BLaER1 treated with 17β-estradiol and CSF1 and Interleukin-3, amounts not matched to agents 10 nM and 100 nM (cell line): ENCODE measurements at regions not wholly inside any gene's neighbourhood (a gene's known extent, or its start where the extent isn't known, plus 50 kb on each side); places are given as distances from the start of the nearest gene placed in this dataset.

Source experiments
- H3K27ac ChIP-seq, 11 experiments: shearing (Covaris generic); formaldehyde crosslinking; 2 replicates each; pipeline ENCODE4 v1.8.1; 2022
- H3K27me3 ChIP-seq, 11 experiments: shearing (Covaris generic); formaldehyde crosslinking; 2 replicates each; pipeline ENCODE4 v1.8.1; 2022
- H3K36me3 ChIP-seq, 11 experiments: shearing (Covaris generic); formaldehyde crosslinking; 2 replicates each; pipeline ENCODE4 v1.8.1; 2022
- H3K4me1 ChIP-seq, 10 experiments: shearing (Covaris generic); formaldehyde crosslinking; 2 replicates each; pipeline ENCODE4 v1.8.1; 2022
- H3K4me2 ChIP-seq, 11 experiments: shearing (Covaris generic); formaldehyde crosslinking; 2 replicates each; pipeline ENCODE4 v1.8.1; 2022
- H3K4me3 ChIP-seq, 10 experiments: shearing (Covaris generic); formaldehyde crosslinking; 2 replicates each; pipeline ENCODE4 v1.8.1; 2022
- H3K9ac ChIP-seq, 11 experiments: shearing (Covaris generic); formaldehyde crosslinking; 2 replicates each; pipeline ENCODE4 v1.8.1; 2022
- H3K9me3 ChIP-seq, 11 experiments: shearing (Covaris generic); formaldehyde crosslinking; replicated peaks in 1 of 11; 2 replicates each; pipeline ENCODE4 v1.8.1; 2022
- H4K20me1 ChIP-seq, 11 experiments: shearing (Covaris generic); formaldehyde crosslinking; 2 replicates each; pipeline ENCODE4 v1.8.1; 2022
- Cebpa-rat ChIP-seq, 11 experiments: shearing (Covaris generic); IDR thresholded peaks; 2 replicates each; pipeline ENCODE4 v1.8.1; 2022

GRCh38 chr1:81381881-81382280, 418.9 kb upstream of the ADGRL2 start:
- no peak overlapping the region for H3K4me3 ChIP-seq
- H3K9me3 ChIP-seq, result no peaks in the 10 kb centered on the region
- peaks cover 0 to 8% (median 0%) of the 10 kb centered on the region in 10 experiments; a peak in 2 of 20 replicates for H3K4me1 ChIP-seq
- no peaks in the 10 kb centered on the region for H3K27me3 ChIP-seq
- no peaks in the 10 kb centered on the region for H4K20me1 ChIP-seq
- TF ChIP-seq Cebpa-rat (IDR thresholded peaks at IDR 0.05), result no peak
- no peak overlapping the region for H3K9ac ChIP-seq
- no peaks in the 10 kb centered on the region for H3K36me3 ChIP-seq
- H3K27ac ChIP-seq, result no peak overlapping the region
- H3K4me2 ChIP-seq, result no peak overlapping the region

- Histone ChIP-seq H3K27ac (no peak overlapping the region), H3K4me1 (peaks cover 0 to 8% (median 0%) of the 10 kb centered on the region in 10 experiments; a peak in 2 of 20 replicates), H3K36me3 (no peaks in the 10 kb centered on the region), H3K9me3 (no peaks in the 10 kb centered on the region), H3K9ac (no peak overlapping the region), H4K20me1 (no peaks in the 10 kb centered on the region), H3K4me2 (no peak overlapping the region), H3K4me3 (no peak overlapping the region), H3K27me3 (no peaks in the 10 kb centered on the region)
- no peak for TF ChIP-seq Cebpa-rat (IDR thresholded peaks at IDR 0.05)
Measured at GRCh38 chr1:81380436-81380835, 420.3 kb upstream of the ADGRL2 start.

DNA sequence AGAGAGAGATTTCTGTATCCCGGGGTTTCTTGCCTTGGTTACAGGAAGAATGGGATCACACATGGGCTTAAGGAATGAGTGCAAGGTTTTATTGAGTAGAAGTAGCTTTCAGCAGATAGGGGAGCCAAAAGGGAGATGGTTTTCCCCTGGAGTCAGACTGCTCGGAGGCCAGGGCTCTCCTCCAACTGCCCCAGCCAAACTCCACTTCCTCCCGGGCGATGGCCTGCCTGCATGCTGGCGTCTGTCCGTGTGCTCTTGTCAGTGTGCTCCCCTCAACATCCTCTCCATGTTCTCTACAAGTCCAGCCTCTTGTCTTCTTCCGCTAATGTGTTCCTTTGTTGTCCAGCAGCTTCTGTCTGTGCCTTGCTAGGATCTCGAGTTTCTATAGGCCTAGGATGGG, 421.3 kb upstream of the ADGRL2 start:
- no peak overlapping the region for H3K4me3 ChIP-seq
- H3K4me2 ChIP-seq, result peak overlapping the region in 2 of 11 experiments; percentile 5 to 31; a peak in 1 of 22 replicates
- no peaks in the 10 kb centered on the region for H3K9me3 ChIP-seq
- TF ChIP-seq Cebpa-rat (IDR thresholded peaks at IDR 0.05), result no peak
- H3K4me1 ChIP-seq, result peaks cover 0 to 8% (median 0%) of the 10 kb centered on the region in 10 experiments; a peak in 2 of 20 replicates
- H3K36me3 ChIP-seq, result no peaks in the 10 kb centered on the region
- peak overlapping the region in 1 of 11 experiments; percentile 3; a peak in 1 of 22 replicates for H3K27ac ChIP-seq
- H4K20me1 ChIP-seq, result no peaks in the 10 kb centered on the region
- H3K27me3 ChIP-seq, result no peaks in the 10 kb centered on the region
- H3K9ac ChIP-seq, result no peak overlapping the region

- Histone ChIP-seq H3K9ac (no peak overlapping the region), H3K27me3 (no peaks in the 10 kb centered on the region), H3K4me2 (no peak overlapping the region), H3K4me1 (peaks cover 0 to 8% (median 0%) of the 10 kb centered on the region in 10 experiments; a peak in 2 of 20 replicates), H4K20me1 (no peaks in the 10 kb centered on the region), H3K27ac (no peak overlapping the region), H3K4me3 (no peak overlapping the region), H3K9me3 (no peaks in the 10 kb centered on the region), H3K36me3 (no peaks in the 10 kb centered on the region)
- no peak for TF ChIP-seq Cebpa-rat (IDR thresholded peaks at IDR 0.05)
Measured at GRCh38 chr1:81377406-81377805, 423.3 kb upstream of the ADGRL2 start.

- no peak overlapping the region for H3K9ac ChIP-seq
- no peaks in the 10 kb centered on the region for H3K27me3 ChIP-seq
- H3K4me1 ChIP-seq, result peaks cover 0 to 8% (median 0%) of the 10 kb centered on the region in 10 experiments; a peak in 2 of 20 replicates
- TF ChIP-seq Cebpa-rat (IDR thresholded peaks at IDR 0.05), result no peak
- no peaks in the 10 kb centered on the region for H3K9me3 ChIP-seq
- no peak overlapping the region for H3K27ac ChIP-seq
- H3K4me2 ChIP-seq, result no peak overlapping the region
- no peaks in the 10 kb centered on the region for H4K20me1 ChIP-seq
- no peak overlapping the region for H3K4me3 ChIP-seq
- no peaks in the 10 kb centered on the region for H3K36me3 ChIP-seq
Measured at GRCh38 chr1:81375884-81376548, 424.7 kb upstream of the ADGRL2 start.

DNA sequence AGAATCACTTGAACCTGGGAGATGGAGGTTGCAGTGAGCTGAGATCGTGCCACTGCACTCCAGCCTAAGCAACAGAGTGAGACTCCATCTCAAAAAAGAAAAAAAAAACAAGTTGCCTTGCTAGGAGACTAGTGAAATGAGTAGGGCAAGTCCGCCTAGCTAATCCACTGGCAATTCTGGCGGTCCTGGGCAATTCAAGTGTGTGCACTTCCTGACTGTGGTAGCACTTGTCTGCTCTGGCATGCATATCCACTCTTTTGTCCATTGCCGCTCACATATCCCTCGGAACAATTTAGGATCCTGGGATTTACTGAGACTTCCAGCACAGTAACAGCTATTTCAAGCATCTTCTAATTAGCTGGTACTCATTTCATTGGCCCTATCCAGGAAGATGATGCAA, 426.3 kb upstream of the ADGRL2 start:
- peaks cover 0 to 2% (median 0%) of the 10 kb centered on the region in 10 experiments; a peak in 2 of 20 replicates for H3K4me1 ChIP-seq
- TF ChIP-seq Cebpa-rat (IDR thresholded peaks at IDR 0.05), result no peak
- no peaks in the 10 kb centered on the region for H3K36me3 ChIP-seq
- no peaks in the 10 kb centered on the region for H3K9me3 ChIP-seq
- H3K9ac ChIP-seq, result no peak overlapping the region
- no peak overlapping the region for H3K4me2 ChIP-seq
- H3K27ac ChIP-seq, result no peak overlapping the region
- no peaks in the 10 kb centered on the region for H3K27me3 ChIP-seq
- no peak overlapping the region for H3K4me3 ChIP-seq
- no peaks in the 10 kb centered on the region for H4K20me1 ChIP-seq

DNA sequence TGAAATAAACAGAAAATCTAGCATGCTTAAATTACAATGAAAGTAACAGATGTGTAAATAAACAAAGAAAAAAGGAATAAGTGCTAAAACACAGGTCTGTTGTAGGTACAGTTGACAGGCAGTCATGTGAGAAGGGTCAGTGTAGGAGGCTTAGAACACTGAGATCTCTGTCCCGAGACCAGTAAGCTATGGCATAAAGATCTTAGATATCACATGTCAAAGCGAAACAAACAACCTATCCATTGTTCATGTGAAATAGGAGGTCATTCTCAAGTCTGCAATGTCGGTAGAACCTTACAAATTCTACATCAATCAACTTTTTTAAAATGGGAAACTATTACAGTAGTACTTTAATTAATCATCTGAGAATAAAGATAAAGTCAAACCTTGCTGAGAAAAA, 428.9 kb upstream of the ADGRL2 start:
- no peak overlapping the region for H3K27ac ChIP-seq
- H3K27me3 ChIP-seq, result no peaks in the 10 kb centered on the region
- H3K36me3 ChIP-seq, result no peaks in the 10 kb centered on the region

DNA sequence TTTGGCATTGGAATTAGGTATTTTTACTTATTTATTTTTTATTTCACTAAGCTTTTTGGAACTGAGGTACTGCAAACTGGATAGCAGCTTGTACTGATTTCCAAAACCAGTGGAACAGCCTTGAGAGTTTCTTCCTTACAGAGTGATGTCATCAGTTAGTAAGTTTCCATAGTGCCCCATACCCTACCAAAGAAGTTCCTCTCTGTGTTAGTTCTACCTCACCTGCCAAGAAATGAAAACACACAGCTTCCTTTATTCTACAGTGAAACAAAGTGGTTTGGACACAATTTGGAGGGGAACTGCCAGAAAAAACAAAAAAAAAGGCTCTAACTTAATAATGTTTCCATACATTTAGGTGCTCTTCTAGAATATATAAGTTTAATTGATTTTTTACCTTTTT, 430.9 kb upstream of the ADGRL2 start:
- Histone ChIP-seq H3K4me2 (no peak overlapping the region), H3K4me1 (no peaks in the 10 kb centered on the region), H3K27ac (no peak overlapping the region), H3K9ac (no peak overlapping the region), H4K20me1 (no peaks in the 10 kb centered on the region), H3K27me3 (no peaks in the 10 kb centered on the region), H3K4me3 (no peak overlapping the region), H3K36me3 (no peaks in the 10 kb centered on the region), H3K9me3 (no peaks in the 10 kb centered on the region)
- no peak for TF ChIP-seq Cebpa-rat (IDR thresholded peaks at IDR 0.05)

More for the DNA sequence above, 428.9 kb upstream of the ADGRL2 start:
- H3K9me3 ChIP-seq, result no peaks in the 10 kb centered on the region
- no peaks in the 10 kb centered on the region for H3K4me1 ChIP-seq
- no peaks in the 10 kb centered on the region for H4K20me1 ChIP-seq
- no peak overlapping the region for H3K9ac ChIP-seq
- H3K4me2 ChIP-seq, result no peak overlapping the region
- no peak for TF ChIP-seq Cebpa-rat (IDR thresholded peaks at IDR 0.05)
- no peak overlapping the region for H3K4me3 ChIP-seq

DNA sequence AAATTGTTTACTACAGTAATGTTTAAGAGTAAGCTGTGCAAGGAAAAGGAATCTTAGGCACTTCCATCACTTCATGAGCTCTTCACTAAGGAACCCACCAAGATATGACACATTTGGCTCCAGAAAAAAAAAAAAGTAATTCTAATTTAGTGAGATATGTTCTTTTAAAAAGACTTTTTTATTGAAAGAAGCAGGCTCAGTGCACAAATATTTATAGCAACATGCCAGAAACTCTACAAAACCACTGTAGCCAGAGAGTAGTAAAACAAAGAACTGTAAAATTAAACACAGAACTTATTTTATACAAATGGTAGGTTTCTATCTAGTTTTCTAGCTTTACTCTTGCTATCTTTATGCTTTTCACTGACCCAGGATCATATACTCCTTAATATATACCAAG, 434.6 kb upstream of the ADGRL2 start:
- Histone ChIP-seq H4K20me1 (no peaks in the 10 kb centered on the region), H3K4me2 (no peak overlapping the region)
- no peak for TF ChIP-seq Cebpa-rat (IDR thresholded peaks at IDR 0.05)

GRCh38 chr1:81364088-81364487, 436.6 kb upstream of the ADGRL2 start:
- no peak overlapping the region for H3K9ac ChIP-seq
- no peak overlapping the region for H3K4me3 ChIP-seq
- TF ChIP-seq Cebpa-rat (IDR thresholded peaks at IDR 0.05), result no peak
- no peaks in the 10 kb centered on the region for H3K27me3 ChIP-seq
- H3K4me1 ChIP-seq, result no peaks in the 10 kb centered on the region
- no peak overlapping the region for H3K4me2 ChIP-seq
- no peak overlapping the region for H3K27ac ChIP-seq
- no peaks in the 10 kb centered on the region for H3K9me3 ChIP-seq
- no peaks in the 10 kb centered on the region for H4K20me1 ChIP-seq
- no peaks in the 10 kb centered on the region for H3K36me3 ChIP-seq

More for the DNA sequence above, 434.6 kb upstream of the ADGRL2 start:
- Histone ChIP-seq H3K9ac (no peak overlapping the region), H3K9me3 (no peaks in the 10 kb centered on the region), H3K4me1 (no peaks in the 10 kb centered on the region), H3K4me3 (no peak overlapping the region), H3K27ac (no peak overlapping the region), H3K36me3 (no peaks in the 10 kb centered on the region), H3K27me3 (no peaks in the 10 kb centered on the region)
